DMS 273 (cell line): ENCODE measurements at regions not wholly inside any gene's neighbourhood (a gene's known extent, or its start where the extent isn't known, plus 50 kb on each side); places are given as distances from the start of the nearest gene placed in this dataset.

Source experiments
- DNase-seq: peaks from one replicate; lab custom pipeline; 2025; ENCODE audit not compliant: unreplicated experiment; lab: John Stamatoyannopoulos, UW

DNA sequence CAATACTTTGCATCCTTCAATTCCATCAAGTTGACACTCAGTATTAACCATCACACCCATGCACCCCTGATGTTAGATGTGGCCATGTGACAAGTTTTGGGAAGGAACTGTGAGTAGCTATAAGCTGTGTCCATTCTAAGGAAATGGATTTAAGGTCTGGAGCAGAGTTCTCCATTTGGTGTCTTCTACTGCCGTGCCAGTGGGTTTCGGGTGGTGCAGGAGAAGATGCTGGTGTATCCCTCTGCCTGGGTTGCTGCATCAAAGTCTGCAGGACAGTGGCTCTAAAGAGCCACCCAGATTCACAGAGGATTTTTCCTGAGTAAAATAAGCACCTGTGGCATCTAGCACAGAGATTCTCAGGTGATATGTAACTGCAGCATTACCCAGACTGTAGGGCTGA is 105.7 kb upstream of the IRS2 start:
- DNase-seq = no peak

DNA sequence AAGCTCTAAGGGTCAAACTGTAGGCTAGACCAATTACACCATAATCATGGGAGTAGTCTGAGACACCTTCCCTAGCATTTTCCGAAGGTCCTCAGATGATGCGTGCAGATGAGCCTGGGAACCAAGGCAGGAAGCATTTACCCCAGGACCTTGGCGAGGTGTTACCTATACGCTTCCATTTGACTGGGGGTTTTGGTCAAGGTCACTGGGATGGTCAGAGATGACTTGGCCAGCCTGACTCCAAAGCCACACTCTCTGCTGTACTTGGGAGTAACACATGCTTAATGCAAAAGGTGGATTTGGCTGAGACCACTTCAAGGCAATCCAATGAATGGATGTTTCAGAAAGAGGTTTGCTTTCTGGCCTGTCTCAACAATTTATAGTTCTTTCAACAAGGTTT is 98.9 kb upstream of the IRS2 start:
- DNase-seq = no peak

DNA sequence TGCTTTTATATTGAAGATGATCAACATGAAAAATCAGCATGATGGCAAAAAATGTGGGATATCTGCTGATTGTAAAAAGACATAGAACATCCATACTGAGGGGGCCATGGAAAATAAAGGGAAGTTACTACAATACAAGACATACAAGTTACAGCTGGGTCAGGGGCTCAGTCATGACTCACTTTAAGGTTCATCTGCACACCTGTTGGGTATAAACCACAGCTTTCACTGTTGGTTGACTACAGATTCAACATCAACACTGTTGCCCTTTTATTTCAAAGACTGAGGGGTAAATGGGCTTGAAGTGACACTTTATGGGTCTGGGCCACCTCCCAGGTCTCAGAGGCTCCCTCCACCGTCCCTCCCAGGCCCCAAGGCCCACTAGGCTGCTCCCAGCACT is 98.1 kb upstream of the IRS2 start:
- no peak for DNase-seq

DNA sequence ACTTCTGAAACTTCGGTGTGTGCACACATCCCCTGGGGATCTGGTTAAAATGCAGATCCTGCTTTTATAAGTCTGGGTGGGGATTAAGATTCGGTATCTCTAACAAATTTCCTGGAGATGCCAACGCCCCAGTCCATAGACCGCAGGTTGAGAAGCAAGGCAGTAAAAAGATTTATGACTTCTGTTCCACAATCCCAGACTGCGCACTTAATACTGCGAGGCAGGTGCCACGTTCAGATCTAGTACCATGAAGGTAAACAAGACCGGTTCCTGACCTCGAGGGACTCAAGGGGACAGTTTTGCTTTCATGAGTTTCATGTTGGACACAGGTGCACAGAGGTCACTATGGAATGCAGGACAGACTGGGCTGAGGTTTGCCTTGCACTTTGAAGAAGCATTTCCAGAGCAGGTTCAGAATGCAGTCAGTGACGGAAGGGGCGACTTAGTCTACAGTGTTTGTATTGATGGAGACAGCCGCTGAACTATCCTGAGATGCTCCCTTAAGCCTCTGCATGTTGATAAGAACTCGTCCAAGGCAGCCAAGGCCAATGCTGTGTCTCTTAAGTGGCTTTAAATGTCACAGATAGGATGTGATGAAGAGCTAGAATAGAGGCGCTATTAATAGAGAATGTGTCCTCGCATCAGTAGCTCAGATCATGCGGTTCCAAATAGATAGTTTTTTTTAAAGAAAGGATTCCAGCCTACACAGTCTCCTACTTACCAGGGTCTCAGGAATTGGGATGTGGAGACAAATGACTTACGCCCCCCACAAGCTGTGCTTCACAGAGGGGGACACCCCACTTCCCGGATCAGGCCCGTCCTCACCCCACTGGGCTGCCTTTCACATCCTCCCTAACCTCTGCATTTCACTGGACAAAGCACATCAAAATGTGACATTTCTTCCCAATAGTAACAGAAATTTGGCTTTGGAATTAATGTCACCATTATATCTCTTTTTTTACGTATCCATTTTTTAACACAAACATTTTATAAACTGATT is 97.1 kb upstream of the IRS2 start:
- no peak for DNase-seq

DNA sequence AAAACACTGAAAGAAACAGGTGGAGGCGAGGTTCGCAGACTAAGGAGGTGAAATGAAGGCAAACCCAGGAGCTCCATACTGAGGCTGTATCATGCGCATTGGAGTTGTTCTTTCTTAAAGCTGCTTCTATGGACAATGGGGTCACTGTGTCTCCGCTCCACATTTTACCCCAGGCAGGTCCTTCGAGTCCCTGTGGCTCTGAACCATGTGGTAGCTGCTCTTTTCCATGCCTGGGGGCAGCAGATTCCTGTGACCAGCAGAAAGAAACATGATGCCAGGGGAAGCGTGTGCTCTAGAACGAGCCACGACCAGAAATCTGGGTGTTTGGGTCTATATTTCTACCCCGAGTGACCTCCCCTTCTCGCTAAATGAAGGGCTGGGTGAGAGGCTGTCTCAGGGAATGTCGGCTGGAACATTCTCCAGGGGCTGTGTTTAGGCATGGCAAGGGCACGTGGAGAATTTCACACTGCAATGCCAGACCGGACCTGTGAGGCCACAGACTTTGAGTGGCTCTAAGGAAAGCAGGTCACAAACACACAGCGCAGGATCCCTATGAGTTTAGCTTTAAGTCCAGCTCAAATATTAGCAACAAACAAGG is 95.7 kb upstream of the IRS2 start:
- DNase-seq = no peak

DNA sequence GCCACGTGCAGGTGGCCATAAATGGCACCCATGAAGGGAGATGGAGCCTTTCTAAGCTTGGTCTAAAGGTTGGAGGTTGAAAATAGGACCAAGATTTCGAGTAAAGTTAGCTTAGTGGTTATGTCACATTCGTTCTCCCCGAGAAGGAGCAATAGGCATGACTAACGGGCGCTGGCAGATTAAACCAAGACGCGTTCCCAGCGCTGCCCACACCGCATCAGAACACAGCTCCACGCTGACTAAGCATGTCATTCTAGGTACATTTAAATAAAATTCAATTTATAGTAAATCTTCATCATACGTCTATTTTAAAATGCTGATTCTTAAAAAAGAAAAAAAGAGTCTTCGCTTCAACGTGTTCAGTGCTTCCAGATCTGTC is 95.0 kb upstream of the IRS2 start:
- no peak for DNase-seq

DNA sequence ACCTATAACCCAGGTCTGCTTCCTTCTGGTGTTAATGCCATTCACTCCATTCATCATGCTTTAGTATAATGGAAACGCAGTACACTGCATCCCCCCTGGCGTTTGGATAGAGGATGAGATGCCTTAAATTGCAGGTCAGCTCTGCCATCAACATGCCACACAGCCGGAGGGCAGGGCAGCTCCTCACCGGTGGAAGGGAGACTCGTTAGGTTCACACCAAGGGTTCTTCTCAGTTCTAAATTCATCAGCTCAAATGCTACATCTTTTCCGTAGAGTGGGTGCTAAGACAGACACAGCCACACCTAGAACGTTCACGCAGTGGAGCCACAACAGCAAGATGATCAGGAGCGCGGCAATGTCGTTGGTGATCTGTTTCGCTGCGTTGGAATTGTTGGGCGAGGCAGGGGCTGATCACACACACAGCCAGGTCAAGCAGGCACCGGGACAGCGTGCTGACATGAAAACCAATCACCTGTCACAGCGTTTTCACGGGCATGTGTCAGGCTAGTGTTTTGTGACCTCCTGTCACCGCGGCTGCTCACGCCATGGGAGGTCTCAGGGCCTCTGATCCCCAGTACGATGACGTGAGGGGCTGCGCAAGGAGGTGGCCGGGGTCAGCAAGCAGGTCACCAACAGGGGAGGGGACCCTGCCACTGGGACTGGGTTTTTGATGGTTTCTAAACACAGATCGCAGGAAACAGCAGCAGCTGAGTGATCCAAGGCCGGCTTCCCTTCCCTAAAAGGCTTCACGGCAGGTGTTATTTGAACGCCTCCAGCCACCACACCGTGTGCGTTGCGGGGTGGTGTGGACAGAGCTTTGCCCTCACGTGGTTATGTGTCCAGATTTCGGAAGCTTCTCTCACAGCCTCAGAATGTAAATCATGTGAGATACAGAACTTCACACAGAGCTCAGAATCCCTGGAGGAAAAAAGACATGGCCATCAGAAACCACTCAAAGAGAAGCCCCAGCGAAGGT is 94.3 kb upstream of the IRS2 start:
- no peak for DNase-seq

DNA sequence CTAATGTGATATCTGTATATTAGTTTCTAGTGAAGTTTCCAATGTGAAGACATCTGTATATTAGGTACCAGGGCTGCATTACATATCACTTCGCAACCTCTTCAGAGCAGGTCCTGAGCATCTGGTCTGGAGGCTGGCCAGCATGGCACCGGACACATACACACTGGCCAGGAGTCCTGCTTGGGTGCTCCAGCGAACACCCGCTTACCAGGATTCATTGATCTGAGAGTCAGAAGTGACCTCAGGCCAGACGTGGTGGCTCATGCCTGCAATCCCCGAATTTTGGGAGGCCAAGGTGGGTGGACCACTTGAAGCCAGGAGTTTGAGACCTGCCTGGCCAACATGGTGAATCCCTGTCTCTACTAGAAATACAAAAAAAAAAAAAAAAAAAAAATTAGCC is 93.0 kb upstream of the IRS2 start:
- DNase-seq = no peak

DNA sequence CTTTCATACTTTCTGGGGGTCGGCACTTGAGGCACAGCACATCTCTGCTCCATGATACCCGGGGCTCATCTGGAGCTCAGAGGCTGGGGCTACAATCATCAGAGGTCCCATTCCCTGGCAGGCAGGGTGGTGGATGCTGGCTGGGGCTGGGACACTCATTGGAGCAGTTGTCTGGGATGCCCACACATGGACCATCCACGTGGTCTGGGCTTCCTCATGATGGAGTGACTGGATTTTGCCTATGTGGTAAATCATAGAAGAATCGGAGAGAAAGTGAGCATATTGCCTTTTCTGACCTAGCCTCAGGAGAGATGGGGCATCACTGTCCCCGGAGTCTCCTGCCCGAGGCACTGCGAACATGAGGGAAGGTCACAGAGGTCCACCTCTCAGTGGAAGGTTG is 91.4 kb upstream of the IRS2 start:
- no peak for DNase-seq

DNA sequence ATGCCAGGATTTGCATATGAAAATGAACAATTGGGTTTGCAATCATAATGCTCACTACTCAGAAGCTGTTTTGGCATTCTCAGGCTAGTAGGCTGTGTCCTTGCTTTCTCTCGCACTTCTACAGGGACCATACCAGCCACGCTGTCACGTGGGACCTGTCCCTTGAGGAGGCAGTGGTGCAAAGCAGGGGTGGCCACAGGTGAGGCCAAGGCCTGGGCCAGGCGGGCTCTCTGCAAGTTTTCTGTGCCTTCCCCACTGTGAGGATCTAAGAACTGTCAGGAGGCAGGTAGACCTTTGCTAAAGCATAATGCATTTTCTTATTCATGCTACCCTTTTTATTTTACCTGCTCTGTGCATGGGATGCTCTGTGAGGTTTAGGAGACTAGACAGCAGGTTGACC is 89.4 kb upstream of the IRS2 start:
- DNase-seq = no peak

DNA sequence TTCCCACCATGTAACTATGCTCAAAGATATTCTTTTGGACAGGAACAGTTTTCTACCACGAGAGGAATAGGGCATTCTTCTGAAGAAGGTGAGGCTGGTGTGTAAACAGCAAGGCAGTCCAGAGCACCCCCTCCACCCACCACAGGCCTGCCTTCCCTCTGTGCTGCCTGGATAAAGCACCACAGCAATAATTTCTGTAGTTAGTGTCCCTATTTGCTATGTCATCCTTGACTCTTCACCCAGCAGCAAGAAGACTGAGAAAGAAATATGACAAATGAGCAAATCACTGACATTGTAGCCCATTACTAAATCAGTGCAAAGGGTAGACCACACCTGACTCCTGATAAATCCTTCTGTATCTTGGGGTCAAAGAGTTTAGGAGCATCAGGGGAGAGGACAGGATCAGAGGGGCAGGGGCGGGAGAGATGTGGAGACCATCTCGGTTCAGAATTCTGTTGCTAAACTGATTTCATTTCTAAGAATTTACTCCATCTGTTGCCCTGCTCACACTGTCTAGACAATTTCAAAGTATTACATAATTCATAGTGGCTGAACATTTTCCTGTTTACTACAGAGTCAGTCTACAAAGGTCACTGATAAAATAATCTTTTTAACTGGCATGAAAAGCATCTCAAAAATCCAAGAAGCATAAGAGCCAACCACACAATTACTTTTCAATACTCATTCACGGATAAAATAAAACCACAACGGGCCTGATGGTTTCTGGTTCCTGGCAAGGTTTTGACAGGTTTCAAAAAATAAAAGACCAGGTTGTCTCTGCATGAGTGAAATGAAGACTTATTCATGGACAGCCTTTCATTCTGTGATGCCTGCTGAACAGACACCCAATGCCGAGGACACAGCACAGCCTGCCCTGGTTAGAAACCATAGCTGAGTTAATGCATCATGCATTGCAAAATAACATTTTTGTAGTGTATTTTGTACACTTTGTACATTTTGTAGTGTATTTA is 88.4 kb upstream of the IRS2 start:
- no peak for DNase-seq

DNA sequence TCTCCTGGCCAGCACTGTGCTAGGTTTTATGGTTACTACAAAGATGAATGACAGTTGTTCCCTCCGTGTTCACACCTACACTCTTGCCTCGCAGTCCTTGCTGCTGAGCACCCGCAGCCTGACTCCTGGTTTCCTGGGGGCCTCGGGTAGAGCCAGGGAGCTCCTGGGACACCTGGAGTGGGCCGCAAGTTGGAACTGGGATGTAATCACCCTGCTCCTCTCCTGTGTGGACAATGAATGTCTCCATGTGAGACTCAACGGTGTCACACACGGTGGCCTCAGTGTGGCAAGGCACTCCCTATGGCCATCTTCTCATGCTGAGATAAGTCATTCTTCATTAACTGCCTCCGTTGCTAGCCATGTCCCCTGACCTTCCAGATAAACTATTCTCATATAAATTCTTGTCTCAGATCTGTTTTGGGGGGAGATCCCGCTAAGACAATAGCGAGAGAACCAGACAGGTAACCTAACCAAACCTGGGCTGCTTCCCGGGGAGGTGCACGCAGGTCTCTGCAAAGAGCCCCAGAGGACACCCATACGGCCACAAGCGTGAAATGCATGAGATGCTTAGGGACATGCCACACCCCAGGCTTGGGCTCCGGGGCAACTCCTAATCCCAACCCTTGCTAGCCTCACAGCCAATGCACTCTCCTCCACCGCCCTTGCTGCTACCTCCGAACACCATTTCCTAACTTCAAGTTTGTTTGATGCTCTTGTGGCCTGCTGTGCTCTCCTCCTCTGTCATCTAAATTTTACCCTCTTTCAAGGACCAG is 87.2 kb upstream of the IRS2 start:
- no peak for DNase-seq

DNA sequence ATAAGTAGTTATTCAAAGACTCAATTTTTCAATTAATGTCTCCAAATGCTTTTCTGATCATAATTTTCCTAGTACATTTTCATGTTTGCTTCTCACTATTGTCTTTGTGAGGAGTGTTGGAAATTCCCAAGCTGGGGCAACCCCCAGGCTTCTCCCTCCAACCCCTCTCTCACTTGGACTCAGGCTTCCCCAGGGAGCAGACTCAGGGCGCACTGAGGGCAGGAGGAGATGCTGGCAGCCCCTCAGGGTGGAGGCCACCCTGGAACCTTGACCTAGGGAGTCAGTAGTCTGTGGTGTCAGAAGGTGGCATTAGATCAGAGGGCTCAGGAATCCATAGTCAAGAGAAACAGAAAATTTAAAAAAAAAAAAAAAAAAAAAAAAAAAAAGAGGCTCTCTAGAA is 86.5 kb upstream of the IRS2 start:
- no peak for DNase-seq

DNA sequence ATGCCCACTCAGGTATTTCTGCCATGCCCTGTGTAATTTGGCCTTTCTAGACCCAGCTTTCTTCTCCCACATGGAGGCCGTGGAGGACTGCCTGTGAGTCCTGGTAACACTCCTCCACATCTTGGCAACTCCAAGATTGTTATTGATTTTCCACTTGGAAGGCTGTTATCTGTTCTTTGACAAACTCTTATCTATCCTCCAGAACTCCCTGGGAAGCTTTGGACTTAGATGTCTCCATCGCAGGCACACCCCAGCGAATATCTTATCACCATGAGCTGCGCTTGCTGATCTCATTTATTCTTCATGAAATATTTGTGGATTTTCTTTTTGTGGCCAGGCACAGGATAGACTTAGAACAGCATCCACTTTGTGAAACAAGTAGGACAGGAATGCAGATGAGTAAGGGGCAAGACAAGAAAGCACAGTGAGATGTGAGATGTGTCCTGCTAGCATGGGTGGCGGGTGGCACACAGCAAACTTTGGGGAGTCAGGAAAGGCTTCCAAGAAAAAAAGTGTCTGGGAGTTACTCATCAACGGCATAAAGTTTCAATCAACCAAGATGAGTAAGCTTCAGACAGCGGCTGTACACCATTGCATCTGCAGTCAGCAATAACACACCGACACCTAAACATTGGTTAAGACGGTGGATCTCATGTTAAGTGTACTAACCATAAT is 84.5 kb upstream of the IRS2 start:
- no peak for DNase-seq

DNA sequence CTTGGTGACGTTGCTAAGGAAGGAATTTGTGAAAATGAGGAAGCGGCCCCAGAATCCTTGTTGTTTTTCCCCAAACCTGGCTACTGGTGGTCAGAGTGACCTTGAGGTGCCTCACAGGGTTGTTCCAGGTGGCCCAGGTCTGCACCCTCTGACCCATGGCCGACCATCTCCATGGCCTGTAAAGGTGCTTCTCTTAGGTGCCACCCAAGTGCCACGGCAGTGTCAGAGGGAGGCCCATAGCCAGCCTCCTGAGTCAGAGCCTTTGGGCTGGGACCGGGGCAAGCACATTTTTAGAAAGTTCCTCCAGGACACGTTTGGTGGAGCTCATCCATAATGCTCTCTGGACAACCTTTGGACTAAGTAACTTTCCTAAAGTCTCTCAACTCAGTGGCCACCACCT is 83.9 kb upstream of the IRS2 start:
- no peak for DNase-seq

DNA sequence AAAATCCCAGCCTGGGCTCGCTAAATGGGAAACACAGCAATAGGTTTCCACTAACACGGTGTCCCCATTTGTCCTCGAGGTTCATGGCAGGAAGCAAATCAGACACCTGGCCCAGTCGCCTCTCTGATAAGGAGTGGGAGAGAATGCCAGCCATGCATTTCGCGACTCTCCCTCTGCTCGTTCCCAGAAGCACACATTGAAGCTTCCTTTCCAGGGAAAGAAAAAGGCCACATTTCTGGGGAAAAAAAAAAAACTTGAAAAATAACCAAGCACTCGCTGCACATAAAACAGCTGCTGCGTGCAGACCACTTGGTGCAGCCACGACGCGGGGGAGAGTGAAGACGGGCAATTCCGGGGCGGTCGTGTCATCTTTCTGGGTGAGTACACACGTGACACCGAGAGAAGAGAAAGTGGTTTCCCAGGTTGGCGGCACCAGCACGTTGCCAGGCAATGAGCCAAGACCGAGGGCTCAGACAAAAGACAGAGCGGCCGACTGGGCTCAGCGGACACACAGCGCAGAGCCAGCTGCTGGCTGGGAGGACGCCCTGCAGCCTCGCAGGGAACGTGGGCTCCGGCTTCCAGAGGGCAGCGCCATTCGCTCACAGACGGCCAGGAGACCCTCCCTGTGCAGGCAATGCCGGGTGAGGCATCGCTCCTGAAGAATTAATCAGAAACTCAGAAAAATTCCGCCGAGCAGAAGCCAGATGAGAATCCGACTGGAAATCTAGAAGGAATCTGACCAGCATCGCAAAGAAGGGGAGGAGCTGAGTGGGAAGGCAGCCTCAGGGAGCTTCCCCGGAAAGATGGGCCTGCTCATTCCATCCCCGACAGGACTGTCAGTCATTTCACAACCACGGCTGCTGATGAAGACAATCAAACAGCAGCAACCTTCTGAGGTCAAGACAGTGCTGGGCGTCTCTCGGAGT is 83.2 kb upstream of the IRS2 start:
- DNase-seq = peak; percentile 71

DNA sequence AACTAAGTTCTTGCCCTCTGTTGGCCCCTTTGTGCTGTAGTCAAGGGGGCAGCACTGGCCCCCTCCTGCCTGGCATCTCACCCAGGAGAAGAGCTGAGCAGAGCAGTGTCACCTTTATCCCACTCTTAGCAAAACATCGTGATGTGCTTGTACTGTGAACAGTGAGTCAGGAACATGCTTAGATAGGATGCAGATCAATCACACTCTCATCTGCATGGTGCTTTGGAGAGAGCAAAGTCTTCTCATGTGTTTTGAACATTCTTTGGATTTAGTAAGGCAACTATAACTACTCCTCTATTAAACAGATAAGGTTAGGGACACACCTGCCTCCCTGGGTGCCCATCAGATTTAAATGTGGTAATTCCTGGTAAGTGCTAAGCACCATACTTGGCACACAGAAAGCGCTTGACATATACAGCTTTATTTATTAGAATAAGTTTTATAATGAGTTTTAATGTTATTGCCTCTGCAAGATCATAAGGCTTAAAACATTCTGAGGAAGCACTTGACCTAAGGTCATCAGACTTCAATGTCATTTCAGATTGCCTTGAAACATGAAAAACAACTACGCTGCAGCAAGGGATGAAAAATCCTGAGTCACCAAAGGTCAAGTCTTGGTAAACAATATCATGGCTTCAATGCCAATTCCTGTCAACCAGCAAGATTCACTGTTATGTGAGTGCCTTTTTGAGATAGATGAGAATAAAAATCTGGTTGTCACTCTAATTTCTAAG is 82.4 kb upstream of the IRS2 start:
- DNase-seq = no peak
